ENCODE measurements at regions not wholly inside any gene's neighbourhood (a gene's known extent, or its start where the extent isn't known, plus 50 kb on each side); places are given as distances from the start of the nearest gene placed in this dataset.

GRCh38 chr13:31540281-31540680, 199.0 kb upstream of the RXFP2 start (continued):
- TF ChIP-seq, protein P1, sequence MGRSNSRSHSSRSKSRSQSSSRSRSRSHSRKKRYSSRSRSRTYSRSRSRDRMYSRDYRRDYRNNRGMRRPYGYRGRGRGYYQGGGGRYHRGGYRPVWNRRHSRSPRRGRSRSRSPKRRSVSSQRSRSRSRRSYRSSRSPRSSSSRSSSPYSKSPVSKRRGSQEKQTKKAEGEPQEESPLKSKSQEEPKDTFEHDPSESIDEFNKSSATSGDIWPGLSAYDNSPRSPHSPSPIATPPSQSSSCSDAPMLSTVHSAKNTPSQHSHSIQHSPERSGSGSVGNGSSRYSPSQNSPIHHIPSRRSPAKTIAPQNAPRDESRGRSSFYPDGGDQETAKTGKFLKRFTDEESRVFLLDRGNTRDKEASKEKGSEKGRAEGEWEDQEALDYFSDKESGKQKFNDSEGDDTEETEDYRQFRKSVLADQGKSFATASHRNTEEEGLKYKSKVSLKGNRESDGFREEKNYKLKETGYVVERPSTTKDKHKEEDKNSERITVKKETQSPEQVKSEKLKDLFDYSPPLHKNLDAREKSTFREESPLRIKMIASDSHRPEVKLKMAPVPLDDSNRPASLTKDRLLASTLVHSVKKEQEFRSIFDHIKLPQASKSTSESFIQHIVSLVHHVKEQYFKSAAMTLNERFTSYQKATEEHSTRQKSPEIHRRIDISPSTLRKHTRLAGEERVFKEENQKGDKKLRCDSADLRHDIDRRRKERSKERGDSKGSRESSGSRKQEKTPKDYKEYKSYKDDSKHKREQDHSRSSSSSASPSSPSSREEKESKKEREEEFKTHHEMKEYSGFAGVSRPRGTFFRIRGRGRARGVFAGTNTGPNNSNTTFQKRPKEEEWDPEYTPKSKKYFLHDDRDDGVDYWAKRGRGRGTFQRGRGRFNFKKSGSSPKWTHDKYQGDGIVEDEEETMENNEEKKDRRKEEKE (IDR thresholded peaks at IDR 0.05), result no peak

- BruUV-seq (replicated peaks), result no TSS peak
- in situ Hi-C loops (cut with MboI), result no loop called here
- TF ChIP-seq ZNF384 (IDR thresholded peaks at IDR 0.05; ENCODE audit: borderline replicate concordance, low read depth, low read length), result no peak
- no peak for TF ChIP-seq MYC (IDR thresholded peaks at IDR 0.05; ENCODE audit: insufficient read depth, insufficient read length, insufficient replicate concordance, low read length, severe bottlenecking)
- TF ChIP-seq, protein P1 (IDR thresholded peaks at IDR 0.05), result no peak
- no peak for TF ChIP-seq SKIL (IDR thresholded peaks at IDR 0.05; ENCODE audit: low read depth, poor library complexity, severe bottlenecking)
- TF ChIP-seq, protein P2, sequence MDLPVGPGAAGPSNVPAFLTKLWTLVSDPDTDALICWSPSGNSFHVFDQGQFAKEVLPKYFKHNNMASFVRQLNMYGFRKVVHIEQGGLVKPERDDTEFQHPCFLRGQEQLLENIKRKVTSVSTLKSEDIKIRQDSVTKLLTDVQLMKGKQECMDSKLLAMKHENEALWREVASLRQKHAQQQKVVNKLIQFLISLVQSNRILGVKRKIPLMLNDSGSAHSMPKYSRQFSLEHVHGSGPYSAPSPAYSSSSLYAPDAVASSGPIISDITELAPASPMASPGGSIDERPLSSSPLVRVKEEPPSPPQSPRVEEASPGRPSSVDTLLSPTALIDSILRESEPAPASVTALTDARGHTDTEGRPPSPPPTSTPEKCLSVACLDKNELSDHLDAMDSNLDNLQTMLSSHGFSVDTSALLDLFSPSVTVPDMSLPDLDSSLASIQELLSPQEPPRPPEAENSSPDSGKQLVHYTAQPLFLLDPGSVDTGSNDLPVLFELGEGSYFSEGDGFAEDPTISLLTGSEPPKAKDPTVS (IDR thresholded peaks at IDR 0.05; ENCODE audit: low read depth, low read length), result no peak
- TF ChIP-seq ZNF274 (IDR thresholded peaks at IDR 0.05; ENCODE audit: insufficient read depth, insufficient read length), result no peak
- no peak for TF ChIP-seq E2F8 (IDR thresholded peaks at IDR 0.05; ENCODE audit: low read depth, partially characterized antibody)
These were observed 196.1 kb upstream of the RXFP2 start for GRCh38 chr13:31543190-31543589.

More at GRCh38 chr13:31543190-31543589, 196.1 kb upstream of the RXFP2 start:
- no peak overlapping the region for H3K27ac ChIP-seq (ENCODE audit: control insufficient read depth, insufficient read depth)
- FAIRE-seq (no peak), ATAC-seq (no peak), DNase-seq (ENCODE audit: low read depth, low spot score) (no peak)
- no peaks in the 10 kb centered on the region for H4K20me1 ChIP-seq (ENCODE audit: control insufficient read depth, insufficient read depth)
- no peak overlapping the region for H3K9ac ChIP-seq (ENCODE audit: control insufficient read depth, insufficient read depth, low read length)
- intact Hi-C loops (cut with micrococcal nuclease; ENCODE audit: unreplicated experiment), result no loop called here
- RAD21 ChIA-PET (ENCODE audit: unreplicated experiment), result no interaction called here
- no peak overlapping the region for H3K4me3 ChIP-seq
- no peaks in the 10 kb centered on the region for H3K9me3 ChIP-seq (replicated peaks; ENCODE audit: control insufficient read depth, insufficient read depth, low read length)
- H3K79me2 ChIP-seq (ENCODE audit: control insufficient read depth, insufficient read depth, low read length), result no peaks in the 10 kb centered on the region
- H3K27me3 ChIP-seq (replicated peaks in 1 of 2; ENCODE audit: control insufficient read depth in 2 of 2, insufficient read depth in 2 of 2, low read length in 1 of 2), result no peaks in the 10 kb centered on the region
- no peak overlapping the region for H3K4me2 ChIP-seq (ENCODE audit: control insufficient read depth, insufficient read depth)
- H2AFZ ChIP-seq (ENCODE audit: control insufficient read depth, low read depth, low read length), result no peak overlapping the region
- H3K36me3 ChIP-seq (ENCODE audit: control insufficient read depth in 2 of 2, insufficient read depth in 2 of 2, low read length in 1 of 2), result no peaks in the 10 kb centered on the region
- H3K4me1 ChIP-seq (ENCODE audit: control insufficient read depth, insufficient read depth, low read length), result no peaks in the 10 kb centered on the region
- CTCF ChIA-PET, result interaction anchor here (1.0 kb wide), 1 partner anchor 8 kb away, joined by 3 read pairs; no protein-coding TSS in a partner anchor
- POLR2A ChIA-PET, result no interaction called here
- SMC1A ChIA-PET (ENCODE audit: uncharacterized antibody, unreplicated experiment), result no interaction called here

Data from GM12878 (cell line).